ENCODE measurements at regions not wholly inside any gene's neighbourhood (a gene's known extent, or its start where the extent isn't known, plus 50 kb on each side); places are given as distances from the start of the nearest gene placed in this dataset.

- TF ChIP-seq CTCF (IDR thresholded peaks at IDR 0.05; ENCODE audit: poor library complexity) (no peak), EZH2 (IDR thresholded peaks at IDR 0.05; ENCODE audit: borderline replicate concordance) (no peak)
Measured at GRCh38 chr13:73664851-73665250, 469.4 kb downstream of the KLF12 start.

Data from hepatocyte (in vitro differentiated cells).